GM23338 (cell line): ENCODE measurements at regions not wholly inside any gene's neighbourhood (a gene's known extent, or its start where the extent isn't known, plus 50 kb on each side); places are given as distances from the start of the nearest gene placed in this dataset.

Experiments
- CREB1 ChIP-seq: fragments of 250-450 bp; sonication (Bioruptor Pico); IDR thresholded peaks from 2 replicates; pipeline ENCODE4 v1.5.0; 2020; ENCODE audit warnings: low read depth, mild to moderate bottlenecking, moderate library complexity
- CTCF ChIP-seq, 2 experiments: fragments of 200-600 bp in 1 of 2; sonication (generic) in 1 of 2; conservative IDR thresholded peaks; 2 replicates each; pipeline versions ENCODE4 v1.5.1 to v1.6.1; 2016 to 2017; ENCODE audit warnings: antibody characterized with exemption in 2 of 2, low read depth in 2 of 2, mild to moderate bottlenecking in 2 of 2, moderate library complexity in 1 of 2
- EZH2 ChIP-seq: fragments of 200-600 bp; sonication (generic); IDR thresholded peaks from one replicate; pipeline ENCODE4 v1.8.0; 2017; ENCODE audit warnings: antibody characterized with exemption, mild to moderate bottlenecking, low read depth; ENCODE audit not compliant: unreplicated experiment
- EZH2phosphoT487 ChIP-seq: fragments of 200-600 bp; sonication (generic); IDR thresholded peaks from one replicate; pipeline ENCODE4 v1.8.1; 2018; ENCODE audit warnings: antibody characterized with exemption; ENCODE audit not compliant: unreplicated experiment
- JUNB ChIP-seq: IDR thresholded peaks from one replicate; pipeline ENCODE4 v1.6.1; 2016; ENCODE audit warnings: antibody characterized with exemption; ENCODE audit not compliant: unreplicated experiment
- NANOG ChIP-seq: IDR thresholded peaks from 2 replicates; pipeline ENCODE4 v1.6.1; 2016; ENCODE audit warnings: antibody characterized with exemption, borderline replicate concordance
- POLR2AphosphoS5 ChIP-seq: IDR thresholded peaks from 2 replicates; pipeline ENCODE4 v1.6.1; 2016; ENCODE audit warnings: antibody characterized with exemption, low read depth
- ZNF462 ChIP-seq: fragments of 250-450 bp; sonication (Bioruptor Pico); IDR thresholded peaks from 2 replicates; pipeline ENCODE4 v1.5.0; 2020; ENCODE audit warnings: mild to moderate bottlenecking, moderate library complexity
- TF ChIP-seq, protein P1 (sequence below): IDR thresholded peaks from one replicate; pipeline ENCODE4 v1.6.1; 2018; ENCODE audit warnings: antibody characterized with exemption; ENCODE audit not compliant: unreplicated experiment

- TF ChIP-seq, protein P1, sequence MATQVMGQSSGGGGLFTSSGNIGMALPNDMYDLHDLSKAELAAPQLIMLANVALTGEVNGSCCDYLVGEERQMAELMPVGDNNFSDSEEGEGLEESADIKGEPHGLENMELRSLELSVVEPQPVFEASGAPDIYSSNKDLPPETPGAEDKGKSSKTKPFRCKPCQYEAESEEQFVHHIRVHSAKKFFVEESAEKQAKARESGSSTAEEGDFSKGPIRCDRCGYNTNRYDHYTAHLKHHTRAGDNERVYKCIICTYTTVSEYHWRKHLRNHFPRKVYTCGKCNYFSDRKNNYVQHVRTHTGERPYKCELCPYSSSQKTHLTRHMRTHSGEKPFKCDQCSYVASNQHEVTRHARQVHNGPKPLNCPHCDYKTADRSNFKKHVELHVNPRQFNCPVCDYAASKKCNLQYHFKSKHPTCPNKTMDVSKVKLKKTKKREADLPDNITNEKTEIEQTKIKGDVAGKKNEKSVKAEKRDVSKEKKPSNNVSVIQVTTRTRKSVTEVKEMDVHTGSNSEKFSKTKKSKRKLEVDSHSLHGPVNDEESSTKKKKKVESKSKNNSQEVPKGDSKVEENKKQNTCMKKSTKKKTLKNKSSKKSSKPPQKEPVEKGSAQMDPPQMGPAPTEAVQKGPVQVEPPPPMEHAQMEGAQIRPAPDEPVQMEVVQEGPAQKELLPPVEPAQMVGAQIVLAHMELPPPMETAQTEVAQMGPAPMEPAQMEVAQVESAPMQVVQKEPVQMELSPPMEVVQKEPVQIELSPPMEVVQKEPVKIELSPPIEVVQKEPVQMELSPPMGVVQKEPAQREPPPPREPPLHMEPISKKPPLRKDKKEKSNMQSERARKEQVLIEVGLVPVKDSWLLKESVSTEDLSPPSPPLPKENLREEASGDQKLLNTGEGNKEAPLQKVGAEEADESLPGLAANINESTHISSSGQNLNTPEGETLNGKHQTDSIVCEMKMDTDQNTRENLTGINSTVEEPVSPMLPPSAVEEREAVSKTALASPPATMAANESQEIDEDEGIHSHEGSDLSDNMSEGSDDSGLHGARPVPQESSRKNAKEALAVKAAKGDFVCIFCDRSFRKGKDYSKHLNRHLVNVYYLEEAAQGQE: no peak
- TF ChIP-seq CTCF (conservative IDR thresholded peaks at IDR 0.05; ENCODE audit: low read depth in 2 of 2) (no peak), EZH2 (no peak), POLR2AphosphoS5 (no peak), NANOG (no peak), CREB1 (CRISPR knock-in tag) (no peak), EZH2phosphoT487 (no peak), JUNB (no peak), ZNF462 (CRISPR knock-in tag) (no peak)
Observed at GRCh38 chr16:17945080-17945601, 391.4 kb downstream of the NPIPA8 start.
